WTC11 (cell line): ENCODE measurements at regions not wholly inside any gene's neighbourhood (a gene's known extent, or its start where the extent isn't known, plus 50 kb on each side); places are given as distances from the start of the nearest gene placed in this dataset.
A peak's percentile ranks its signal among the peaks of the same experiment; 100 is the strongest.

ENCODE experiments used
- ATAC-seq: fragments of 200-7000 bp; cut with Tn5 transposase; 2 replicates; pipeline ENCODE4 v1.10.0; 2021; ENCODE audit warnings: mild to moderate bottlenecking, moderate library complexity
- CTCF ChIA-PET: fragments of 300-600 bp; sonication (Branson Sonifier 250); formaldehyde crosslinking; loops from one replicate; lab custom pipeline; 2021; ENCODE audit warnings: antibody characterized with exemption; lab: Charles Lee
- POLR2A ChIA-PET: fragments of 350-600 bp; sonication (Branson Sonifier 250); formaldehyde crosslinking; loops from one replicate; lab custom pipeline; 2021; ENCODE audit warnings: antibody characterized with exemption; lab: Charles Lee
- DNase-seq: peaks from one replicate; pipeline ENCODE4 v3.0.0; 2021; ENCODE audit warnings: low spot score
- H3K27ac Mint-ChIP-seq: 2 replicates; pipeline ENCODE4 v1.8.0; 2021; ENCODE audit warnings: mixed read lengths
- H3K27me3 Mint-ChIP-seq: 2 replicates; pipeline ENCODE4 v1.8.0; 2021; ENCODE audit warnings: low read depth, mild to moderate bottlenecking, moderate library complexity, mixed read lengths
- H3K36me3 Mint-ChIP-seq: 2 replicates; pipeline ENCODE4 v1.8.0; 2021; ENCODE audit warnings: mixed read lengths
- H3K4me1 Mint-ChIP-seq: 2 replicates; pipeline ENCODE4 v1.8.0; 2022; ENCODE audit warnings: mixed read lengths
- H3K4me3 Mint-ChIP-seq: 2 replicates; pipeline ENCODE4 v1.8.0; 2021; ENCODE audit warnings: mild to moderate bottlenecking, moderate library complexity, mixed read lengths
- H3K9me3 Mint-ChIP-seq: 2 replicates; pipeline ENCODE4 v1.8.0; 2021; ENCODE audit warnings: mixed read lengths
- ATF6 ChIP-seq: sonication (generic); formaldehyde crosslinking; IDR thresholded peaks from 2 replicates; pipeline ENCODE4 v1.8.1; 2023; ENCODE audit warnings: mild to moderate bottlenecking, missing genetic modification reagents
- ERG ChIP-seq: fragments of 250-450 bp; sonication (Bioruptor Pico); IDR thresholded peaks from 2 replicates; pipeline ENCODE4 v1.8.0; 2021; ENCODE audit warnings: mild to moderate bottlenecking
- FOXJ3 ChIP-seq: sonication (generic); formaldehyde crosslinking; IDR thresholded peaks from 2 replicates; pipeline ENCODE4 v1.9.0; 2021; ENCODE audit warnings: missing genetic modification reagents, mild to moderate bottlenecking, borderline replicate concordance
- KAT7 ChIP-seq: sonication (generic); formaldehyde crosslinking; IDR thresholded peaks from 2 replicates; pipeline ENCODE4 v1.8.1; 2023; ENCODE audit warnings: missing genetic modification reagents, mild to moderate bottlenecking, borderline replicate concordance
- NFE2L1 ChIP-seq: sonication (generic); formaldehyde crosslinking; IDR thresholded peaks from 2 replicates; pipeline ENCODE4 v1.8.1; 2023; ENCODE audit warnings: missing genetic modification reagents
- NR1H2 ChIP-seq: sonication (generic); formaldehyde crosslinking; IDR thresholded peaks from 2 replicates; pipeline ENCODE4 v1.9.0; 2021; ENCODE audit warnings: mild to moderate bottlenecking, moderate library complexity, missing genetic modification reagents
- OVOL2 ChIP-seq: fragments of 250-450 bp; sonication (Bioruptor Pico); IDR thresholded peaks from 2 replicates; pipeline ENCODE4 v1.9.0; 2021; ENCODE audit warnings: mild to moderate bottlenecking, borderline replicate concordance
- SOX15 ChIP-seq: fragments of 250-450 bp; sonication (Bioruptor Pico); IDR thresholded peaks from 2 replicates; pipeline ENCODE4 v1.9.0; 2021; ENCODE audit warnings: mild to moderate bottlenecking
- TP53 ChIP-seq: sonication (generic); formaldehyde crosslinking; IDR thresholded peaks from 2 replicates; pipeline ENCODE4 v1.8.1; 2023; ENCODE audit warnings: mild to moderate bottlenecking, missing genetic modification reagents
- USF1 ChIP-seq: sonication (generic); formaldehyde crosslinking; IDR thresholded peaks from 2 replicates; pipeline ENCODE4 v1.8.0; 2022; ENCODE audit warnings: mild to moderate bottlenecking, missing genetic modification reagents
- USF2 ChIP-seq: sonication (generic); formaldehyde crosslinking; IDR thresholded peaks from 2 replicates; pipeline ENCODE4 v1.8.1; 2023; ENCODE audit warnings: mild to moderate bottlenecking, missing genetic modification reagents, moderate library complexity
- ZBTB43 ChIP-seq: sonication (generic); formaldehyde crosslinking; IDR thresholded peaks from 2 replicates; pipeline ENCODE4 v1.8.1; 2023; ENCODE audit warnings: mild to moderate bottlenecking, missing genetic modification reagents
- ZNF281 ChIP-seq: sonication (generic); formaldehyde crosslinking; IDR thresholded peaks from 2 replicates; pipeline ENCODE4 v1.8.0; 2023; ENCODE audit warnings: mild to moderate bottlenecking, missing genetic modification reagents
- ZNF512 ChIP-seq: sonication (generic); formaldehyde crosslinking; IDR thresholded peaks from 2 replicates; pipeline ENCODE4 v1.8.1; 2022; ENCODE audit warnings: missing genetic modification reagents, borderline replicate concordance

GRCh38 chr2:41393621-41394020, 654.2 kb upstream of the PKDCC start:
- H3K4me1 Mint-ChIP-seq = peaks cover 38% of the 10 kb centered on the region
- no peak for TF ChIP-seq TP53 (CRISPR knock-in tag)
- TF ChIP-seq, all 79 proteins: peak for 0
- ChIA-PET POLR2A (no interaction called here), CTCF (no interaction called here)
- no peaks in the 10 kb centered on the region for H3K27me3 Mint-ChIP-seq
- peak overlapping the region; percentile 50 for H3K27ac Mint-ChIP-seq
- peaks cover 27% of the 10 kb centered on the region for H3K36me3 Mint-ChIP-seq
- ATAC-seq = peak; percentile 24
- peak overlapping the region; percentile 10; the same call in 1 of the 2 replicates for H3K4me3 Mint-ChIP-seq
- no peak for DNase-seq
- H3K9me3 Mint-ChIP-seq = peaks cover 27% of the 10 kb centered on the region

GRCh38 chr2:41394541-41394940, 653.3 kb upstream of the PKDCC start:
- peak overlapping the region; percentile 50 for H3K27ac Mint-ChIP-seq
- H3K4me1 Mint-ChIP-seq = peaks cover 47% of the 10 kb centered on the region

GRCh38 chr2:41395692-41396091, 652.1 kb upstream of the PKDCC start:
- no peak overlapping the region for H3K27ac Mint-ChIP-seq
- CTCF ChIA-PET = no interaction called here
- DNase-seq = no peak
- TF ChIP-seq NFE2L1 = no peak
- no peak for TF ChIP-seq USF1 (CRISPR knock-in tag)
- TF ChIP-seq ERG (CRISPR knock-in tag) = no peak
- no peak for TF ChIP-seq OVOL2 (CRISPR knock-in tag)
- TF ChIP-seq KAT7 (CRISPR knock-in tag) = no peak
- no peak for TF ChIP-seq ATF6
- TF ChIP-seq USF2 (CRISPR knock-in tag) = no peak
- no peak for TF ChIP-seq FOXJ3
- TF ChIP-seq NR1H2 = no peak

More at GRCh38 chr2:41394541-41394940, 653.3 kb upstream of the PKDCC start:
- H3K27me3 Mint-ChIP-seq = no peaks in the 10 kb centered on the region
- TF ChIP-seq ZNF281 (CRISPR knock-in tag) = no peak
- TF ChIP-seq SOX15 (CRISPR knock-in tag) = no peak
- peak; percentile 60; the same call in 1 of the 2 replicates for TF ChIP-seq ZNF512
- no peak for TF ChIP-seq ZBTB43 (CRISPR knock-in tag)
- no peak overlapping the region for H3K4me3 Mint-ChIP-seq
- H3K9me3 Mint-ChIP-seq = peaks cover 27% of the 10 kb centered on the region
- DNase-seq (no peak), ATAC-seq (peak; percentile 65)
- ChIA-PET POLR2A (no interaction called here), CTCF (no interaction called here)
- peaks cover 27% of the 10 kb centered on the region for H3K36me3 Mint-ChIP-seq

More at GRCh38 chr2:41395692-41396091, 652.1 kb upstream of the PKDCC start:
- H3K9me3 Mint-ChIP-seq = peaks cover 27% of the 10 kb centered on the region
- no peak for ATAC-seq
- POLR2A ChIA-PET = no interaction called here
- H3K4me1 Mint-ChIP-seq = peaks cover 58% of the 10 kb centered on the region
- H3K4me3 Mint-ChIP-seq = no peak overlapping the region
- H3K27me3 Mint-ChIP-seq = no peaks in the 10 kb centered on the region
- H3K36me3 Mint-ChIP-seq = peaks cover 27% of the 10 kb centered on the region
